ENCODE measurements at regions not wholly inside any gene's neighbourhood (a gene's known extent, or its start where the extent isn't known, plus 50 kb on each side); places are given as distances from the start of the nearest gene placed in this dataset.

GRCh38 chr2:4518596-4518995 is 815.2 kb downstream of the DCDC2C start:
- no peak for DNase-seq

GRCh38 chr2:4522498-4523421 is 819.4 kb downstream of the DCDC2C start:
- DNase-seq: no peak

GRCh38 chr2:4527416-4527815 is 824.0 kb downstream of the DCDC2C start:
- no peak for DNase-seq

- DNase-seq: no peak
These were observed 824.9 kb downstream of the DCDC2C start for GRCh38 chr2:4528246-4528645.

- DNase-seq: no peak
These were observed 825.4 kb downstream of the DCDC2C start for GRCh38 chr2:4528773-4529172.

- DNase-seq: no peak
These were observed 826.4 kb downstream of the DCDC2C start for GRCh38 chr2:4529738-4530137.

- no peak for DNase-seq
These were observed 826.9 kb downstream of the DCDC2C start for GRCh38 chr2:4530231-4530630.

GRCh38 chr2:4533806-4534205 is 830.4 kb downstream of the DCDC2C start:
- no peak for DNase-seq

GRCh38 chr2:4539121-4539520 is 835.7 kb downstream of the DCDC2C start:
- no peak for DNase-seq

GRCh38 chr2:4549666-4550210 is 846.4 kb downstream of the DCDC2C start:
- no peak for DNase-seq

GRCh38 chr2:4551691-4552474 is 848.5 kb downstream of the DCDC2C start:
- DNase-seq: no peak

- no peak for DNase-seq
These were observed 849.9 kb downstream of the DCDC2C start for GRCh38 chr2:4553241-4553640.

- DNase-seq: no peak
These were observed 852.9 kb downstream of the DCDC2C start for GRCh38 chr2:4556135-4556896.

GRCh38 chr2:4561196-4561595 is 857.8 kb downstream of the DCDC2C start:
- no peak for DNase-seq

GRCh38 chr2:4576075-4576474 is 872.7 kb downstream of the DCDC2C start:
- DNase-seq: no peak

- no peak for DNase-seq
These were observed 876.6 kb downstream of the DCDC2C start for GRCh38 chr2:4579977-4580376.

- DNase-seq: no peak
These were observed 881.8 kb downstream of the DCDC2C start for GRCh38 chr2:4585057-4585635.

GRCh38 chr2:4588606-4589005 is 885.2 kb downstream of the DCDC2C start:
- DNase-seq: no peak

- no peak for DNase-seq
These were observed 887.9 kb downstream of the DCDC2C start for GRCh38 chr2:4591261-4591660.

- no peak for DNase-seq
These were observed 894.0 kb downstream of the DCDC2C start for GRCh38 chr2:4597400-4597799.

- DNase-seq: no peak
These were observed 901.4 kb downstream of the DCDC2C start for GRCh38 chr2:4604767-4605166.

GRCh38 chr2:4618141-4618540 is 914.8 kb downstream of the DCDC2C start:
- DNase-seq: no peak

Measured in suppressor macrophage treated with lipopolysaccharide for 4 hours (primary cell).